ENCODE measurements at regions not wholly inside any gene's neighbourhood (a gene's known extent, or its start where the extent isn't known, plus 50 kb on each side); places are given as distances from the start of the nearest gene placed in this dataset.

GRCh38 chr16:72300892-72301291, 128.9 kb upstream of the PMFBP1 start:
- TF ChIP-seq ZNF274 (IDR thresholded peaks at IDR 0.05; ENCODE audit: low read depth, low read length) (no peak), CTCF (IDR thresholded peaks at IDR 0.05 in 2 of 3, conservative IDR thresholded peaks at IDR 0.05 in 1 of 3; ENCODE audit: borderline replicate concordance in 1 of 3, insufficient read depth in 1 of 3, low read depth in 2 of 3, low read length in 2 of 3) (no peak), EZH2 (IDR thresholded peaks at IDR 0.05) (no peak), YY1 (IDR thresholded peaks at IDR 0.05; ENCODE audit: extremely low read depth, insufficient replicate concordance, low read depth, low read length) (no peak)

Data from HCT116 (cell line).